GM06990 (cell line): ENCODE measurements at regions not wholly inside any gene's neighbourhood (a gene's known extent, or its start where the extent isn't known, plus 50 kb on each side); places are given as distances from the start of the nearest gene placed in this dataset.
"Not testable (repeated sequence)": the region's sequence is repeated elsewhere in the genome, so short reads cannot be mapped to it uniquely, and the experiment has no call there.

ENCODE experiments used
- DNase-seq: peaks from one replicate; pipeline ENCODE4 v3.0.0-alpha.2; 2011; ENCODE audit not compliant: insufficient read length; ENCODE audit errors: extremely low read depth
- H3K27me3 ChIP-seq: replicated peaks from 2 replicates; pipeline ENCODE4 v1.6.0; 2011; ENCODE audit warnings: low read length; ENCODE audit not compliant: control insufficient read depth, insufficient read depth
- H3K36me3 ChIP-seq: 2 replicates; pipeline ENCODE4 v1.5.1; 2011; ENCODE audit warnings: low read length; ENCODE audit not compliant: control insufficient read depth, insufficient read depth
- H3K4me3 ChIP-seq: replicated peaks from 2 replicates; pipeline ENCODE4 v1.5.1; 2011; ENCODE audit warnings: low read depth, mild to moderate bottlenecking, control low read depth, low read length
- TF ChIP-seq, protein P1 (sequence below): IDR thresholded peaks from 2 replicates; pipeline ENCODE4 v1.5.1; 2011; ENCODE audit warnings: low read length, control low read depth, mild to moderate bottlenecking, inconsistent platforms; ENCODE audit not compliant: insufficient read depth, poor library complexity, severe bottlenecking

DNA sequence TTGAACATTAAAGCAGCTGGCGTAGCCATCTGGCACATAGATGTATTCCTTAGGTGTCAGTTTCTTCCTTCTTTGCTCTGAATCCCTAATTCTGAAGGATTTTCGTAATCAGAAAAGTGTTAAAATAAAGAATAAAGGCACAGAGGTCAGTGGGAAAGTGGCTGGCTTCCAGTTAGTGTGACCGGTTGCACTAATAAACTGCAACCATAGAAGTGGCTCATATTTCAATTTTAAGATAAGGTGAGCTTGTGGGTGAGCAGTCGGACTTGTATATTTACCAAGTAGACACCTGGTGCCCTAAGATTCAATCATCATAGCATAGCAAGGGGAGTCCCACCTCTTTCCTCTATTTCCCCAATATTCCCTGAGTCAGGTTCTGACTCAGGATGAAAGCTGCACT is 459.6 kb downstream of the ACTL7B start:
- TF ChIP-seq, protein P1, sequence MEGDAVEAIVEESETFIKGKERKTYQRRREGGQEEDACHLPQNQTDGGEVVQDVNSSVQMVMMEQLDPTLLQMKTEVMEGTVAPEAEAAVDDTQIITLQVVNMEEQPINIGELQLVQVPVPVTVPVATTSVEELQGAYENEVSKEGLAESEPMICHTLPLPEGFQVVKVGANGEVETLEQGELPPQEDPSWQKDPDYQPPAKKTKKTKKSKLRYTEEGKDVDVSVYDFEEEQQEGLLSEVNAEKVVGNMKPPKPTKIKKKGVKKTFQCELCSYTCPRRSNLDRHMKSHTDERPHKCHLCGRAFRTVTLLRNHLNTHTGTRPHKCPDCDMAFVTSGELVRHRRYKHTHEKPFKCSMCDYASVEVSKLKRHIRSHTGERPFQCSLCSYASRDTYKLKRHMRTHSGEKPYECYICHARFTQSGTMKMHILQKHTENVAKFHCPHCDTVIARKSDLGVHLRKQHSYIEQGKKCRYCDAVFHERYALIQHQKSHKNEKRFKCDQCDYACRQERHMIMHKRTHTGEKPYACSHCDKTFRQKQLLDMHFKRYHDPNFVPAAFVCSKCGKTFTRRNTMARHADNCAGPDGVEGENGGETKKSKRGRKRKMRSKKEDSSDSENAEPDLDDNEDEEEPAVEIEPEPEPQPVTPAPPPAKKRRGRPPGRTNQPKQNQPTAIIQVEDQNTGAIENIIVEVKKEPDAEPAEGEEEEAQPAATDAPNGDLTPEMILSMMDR: no peak
- no peak for DNase-seq
- Histone ChIP-seq H3K36me3 (no peaks in the 10 kb centered on the region), H3K4me3 (no peak overlapping the region), H3K27me3 (no peaks in the 10 kb centered on the region; the same call in 1 of the 2 replicates)

DNA sequence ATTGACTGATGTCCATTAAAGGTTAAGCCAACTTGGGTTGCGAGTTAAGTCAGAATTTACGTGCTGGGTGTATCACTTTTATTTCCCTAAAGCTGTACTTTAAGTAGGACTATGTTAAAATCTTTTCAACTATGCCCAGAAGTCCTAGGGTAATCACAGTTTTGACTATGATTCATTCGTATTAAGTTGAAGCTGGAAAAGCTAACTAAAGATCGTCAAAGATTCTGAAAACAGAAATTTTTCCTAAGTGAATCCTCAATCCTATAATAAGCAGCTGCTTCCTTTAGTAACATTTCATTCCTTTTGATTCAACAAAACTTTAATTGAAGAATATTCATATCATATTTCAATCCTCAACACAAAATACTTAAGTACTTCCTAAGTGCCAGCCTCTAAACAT is 460.4 kb downstream of the ACTL7B start:
- no peak overlapping the region for H3K4me3 ChIP-seq
- TF ChIP-seq, protein P1: no peak
- DNase-seq: no peak
- H3K36me3 ChIP-seq: no peaks in the 10 kb centered on the region
- H3K27me3 ChIP-seq: no peaks in the 10 kb centered on the region; the same call in 1 of the 2 replicates

DNA sequence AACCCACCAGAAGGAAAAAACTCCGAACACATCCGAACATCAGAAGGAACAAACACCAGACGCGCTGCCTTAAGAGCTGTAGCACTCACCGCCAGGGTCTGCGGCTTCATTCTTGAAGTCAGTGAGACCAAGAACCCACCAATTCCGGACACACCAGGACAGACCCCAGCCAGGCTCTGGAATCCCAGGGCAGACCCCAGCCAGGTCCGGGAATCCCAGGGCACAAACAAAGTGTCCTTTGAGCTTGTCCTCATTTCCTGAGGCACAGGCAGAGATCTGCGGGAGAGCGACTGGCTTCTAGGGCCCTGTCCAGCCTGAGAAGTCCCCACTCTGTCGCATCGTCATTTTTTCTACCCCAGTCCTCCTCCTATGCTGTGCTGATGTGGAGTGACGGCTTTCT is 461.1 kb downstream of the ACTL7B start:
- Histone ChIP-seq H3K27me3 (no peaks in the 10 kb centered on the region; the same call in 1 of the 2 replicates), H3K4me3 (no peak overlapping the region), H3K36me3 (no peaks in the 10 kb centered on the region)
- TF ChIP-seq, protein P1: no peak
- DNase-seq: no peak

DNA sequence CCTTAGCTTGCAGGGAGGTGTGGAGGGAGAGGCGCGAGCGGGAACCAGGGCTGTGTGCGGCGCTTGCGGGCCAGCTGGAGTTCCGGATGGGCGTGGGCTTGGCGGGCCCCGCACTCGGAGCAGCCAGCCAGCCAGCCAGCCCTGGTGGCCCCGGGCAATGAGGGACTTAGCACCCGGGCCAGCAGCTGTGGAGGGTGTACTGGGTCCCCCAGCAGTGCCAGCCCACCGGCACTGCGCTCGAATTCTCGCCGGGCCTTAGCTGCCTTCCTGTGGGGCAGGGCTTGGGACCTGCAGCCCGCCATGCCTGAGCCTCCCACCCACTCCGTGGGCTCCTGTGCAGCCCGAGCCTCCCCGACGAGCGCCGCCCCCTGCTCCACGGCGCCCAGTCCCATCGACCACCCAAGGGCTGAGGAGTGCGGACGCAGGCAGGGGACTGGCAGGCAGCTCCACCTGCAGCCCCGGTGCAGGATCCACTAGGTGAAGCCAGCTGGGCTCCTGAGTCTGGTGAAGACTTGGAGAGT is 462.2 kb downstream of the ACTL7B start:
- DNase-seq, H3K27me3 ChIP-seq, H3K4me3 ChIP-seq, H3K36me3 ChIP-seq: not testable (repeated sequence)

DNA sequence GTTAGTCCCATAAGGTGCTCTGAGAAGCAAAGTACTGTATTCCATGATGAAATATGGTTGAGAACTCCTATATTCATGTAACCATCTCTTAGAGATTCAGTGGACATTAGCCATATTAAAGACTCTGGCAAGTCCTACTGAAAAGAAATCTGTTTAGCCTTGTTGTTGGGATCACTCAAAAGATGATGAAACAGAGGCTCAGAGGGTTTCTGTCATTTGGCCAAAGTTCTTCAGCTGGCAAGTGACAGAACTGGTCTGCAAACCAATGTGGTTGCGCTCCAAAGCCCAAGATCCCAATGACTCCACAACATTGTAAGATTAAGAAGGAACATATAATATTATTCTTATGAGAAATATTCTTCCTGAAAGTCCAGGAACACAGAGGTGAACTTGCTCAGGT is 462.9 kb downstream of the ACTL7B start:
- TF ChIP-seq, protein P1: no peak
- H3K27me3 ChIP-seq: no peaks in the 10 kb centered on the region; the same call in 1 of the 2 replicates
- no peaks in the 10 kb centered on the region for H3K36me3 ChIP-seq
- no peak for DNase-seq
- no peak overlapping the region for H3K4me3 ChIP-seq

DNA sequence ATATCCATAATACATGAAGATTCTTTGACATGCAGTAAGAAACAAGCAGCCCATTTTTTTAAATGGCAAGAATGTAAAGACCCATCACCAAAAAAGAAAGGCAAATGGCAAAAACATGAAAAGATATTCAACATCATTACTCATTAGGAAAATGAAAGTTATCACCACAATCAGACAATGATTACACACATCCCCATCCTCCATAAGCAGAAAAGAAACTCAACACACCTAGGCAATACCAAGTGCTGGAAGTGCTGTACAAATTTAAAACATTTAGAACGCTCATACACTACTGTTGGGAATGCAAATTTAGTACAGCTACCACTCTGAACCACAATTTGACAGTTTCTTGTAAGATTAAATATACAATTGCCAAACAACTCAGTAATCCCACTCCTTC is 466.7 kb downstream of the ACTL7B start:
- Histone ChIP-seq H3K4me3 (no peak overlapping the region), H3K36me3 (no peaks in the 10 kb centered on the region), H3K27me3 (no peaks in the 10 kb centered on the region)
- TF ChIP-seq, protein P1: no peak
- no peak for DNase-seq
